ENCODE measurements at regions not wholly inside any gene's neighbourhood (a gene's known extent, or its start where the extent isn't known, plus 50 kb on each side); places are given as distances from the start of the nearest gene placed in this dataset.

- TF ChIP-seq ZHX1 (CRISPR knock-in tag; IDR thresholded peaks at IDR 0.05; ENCODE audit: low read depth): no peak
Observed at GRCh38 chr4:128684016-128684415, 125.5 kb upstream of the JADE1 start (continued).

- no peak for DNase-seq (ENCODE audit: low spot score)
- intact Hi-C loops (cut with micrococcal nuclease; ENCODE audit: unreplicated experiment): no loop called here
- Histone ChIP-seq H3K36me3 (replicated peaks in 1 of 2; ENCODE audit: control insufficient read depth in 1 of 2, insufficient read depth in 2 of 2, low read length in 2 of 2) (no peaks in the 10 kb centered on the region), H2AFZ (ENCODE audit: low read length) (no peak overlapping the region), H3K79me2 (ENCODE audit: insufficient read depth, low read length) (no peaks in the 10 kb centered on the region), H3K4me2 (ENCODE audit: low read depth, low read length) (no peak overlapping the region), H4K20me1 (ENCODE audit: insufficient read depth, low read length) (no peaks in the 10 kb centered on the region), H3K27me3 (ENCODE audit: control insufficient read depth in 1 of 2, insufficient read depth in 2 of 2, low read length in 2 of 2) (no peaks in the 10 kb centered on the region), H3K9ac (ENCODE audit: insufficient read depth, low read depth, low read length) (no peak overlapping the region), H3K27ac (ENCODE audit: extremely low read length, insufficient read depth, low read length) (no peak overlapping the region), H3K4me1 (ENCODE audit: insufficient read depth, low read length) (peaks cover 11% of the 10 kb centered on the region), H3K4me3 (replicated peaks in 1 of 3; ENCODE audit: insufficient read depth in 1 of 3, low read depth in 2 of 3, low read length in 3 of 3) (no peak overlapping the region), H3K9me3 (ENCODE audit: low read length) (peaks cover 11% of the 10 kb centered on the region; the same call in 1 of the 2 replicates)
- in situ Hi-C loops (cut with HindIII; ENCODE audit: extremely low pct_ligation_motif_present, low pct_unique_long_range_greater_than_20kb): no loop called here
- ChIA-PET CTCF (ENCODE audit: low intra/inter-chr PET ratio, low total read pairs) (no interaction called here), POLR2A (no interaction called here)
- BruUV-seq (replicated peaks): no TSS peak
- TF ChIP-seq ETV6 (CRISPR knock-in tag; conservative IDR thresholded peaks at IDR 0.05) (no peak), ZFP82 (CRISPR knock-in tag; IDR thresholded peaks at IDR 0.05; ENCODE audit: borderline replicate concordance) (no peak), SKI (IDR thresholded peaks at IDR 0.05; ENCODE audit: partially characterized antibody) (no peak), ARID2 (CRISPR knock-in tag; IDR thresholded peaks at IDR 0.05; ENCODE audit: borderline replicate concordance) (no peak), TBP (CRISPR knock-in tag; IDR thresholded peaks at IDR 0.05) (no peak), HCFC1 (IDR thresholded peaks at IDR 0.05; ENCODE audit: low read depth, low read length) (no peak), ZNF547 (CRISPR knock-in tag; IDR thresholded peaks at IDR 0.05) (no peak), ZNF3 (CRISPR knock-in tag; IDR thresholded peaks at IDR 0.05) (no peak), POLR2G (IDR thresholded peaks at IDR 0.05; ENCODE audit: low read depth, low read length) (no peak), GRHL1 (CRISPR knock-in tag; conservative IDR thresholded peaks at IDR 0.05) (no peak), REL (CRISPR knock-in tag; conservative IDR thresholded peaks at IDR 0.05) (no peak), MAFK (conservative IDR thresholded peaks at IDR 0.05 in 1 of 2, IDR thresholded peaks at IDR 0.05 in 1 of 2; ENCODE audit: low read length in 2 of 2) (no peak), ZMYM2 (CRISPR knock-in tag; IDR thresholded peaks at IDR 0.05) (no peak)
- FAIRE-seq: no peak
- 42% methylated on average over 9 of the region's 9 CpGs for WGBS (ENCODE audit: low lambda C conversion rate)
- no peak for ATAC-seq
Observed at GRCh38 chr4:128682942-128683666, 126.4 kb upstream of the JADE1 start.

Data from HepG2 (cell line).